HG03066 (cell line): ENCODE measurements at regions not wholly inside any gene's neighbourhood (a gene's known extent, or its start where the extent isn't known, plus 50 kb on each side); places are given as distances from the start of the nearest gene placed in this dataset.

Source experiments
- ATAC-seq: cut with Tn5 transposase; IDR thresholded peaks from one replicate; pipeline ENCODE4 v1.9.1; 2021; ENCODE audit warnings: low read depth; ENCODE audit not compliant: unreplicated experiment

- no peak for ATAC-seq
Observed at GRCh38 chr3:28645149-28645548, 296.5 kb upstream of the AZI2 start.

- no peak for ATAC-seq
Observed at GRCh38 chr3:28646435-28646834, 297.8 kb upstream of the AZI2 start.

GRCh38 chr3:28649266-28649665 lies 300.6 kb upstream of the AZI2 start:
- no peak for ATAC-seq

- ATAC-seq = no peak
Observed at GRCh38 chr3:28651159-28651558, 302.5 kb upstream of the AZI2 start.

- ATAC-seq = no peak
Observed at GRCh38 chr3:28664123-28664522, 315.5 kb upstream of the AZI2 start.

- ATAC-seq = peak; percentile 99
Observed at GRCh38 chr3:28667646-28668621, 319.3 kb upstream of the AZI2 start.

- no peak for ATAC-seq
Observed at GRCh38 chr3:28669870-28670269, 321.2 kb upstream of the AZI2 start.

- no peak for ATAC-seq
Observed at GRCh38 chr3:28672406-28672805, 323.8 kb upstream of the AZI2 start.

GRCh38 chr3:28673446-28673845 lies 324.8 kb upstream of the AZI2 start:
- ATAC-seq = no peak

GRCh38 chr3:28674212-28674611 lies 325.6 kb upstream of the AZI2 start:
- no peak for ATAC-seq

- ATAC-seq = no peak
Observed at GRCh38 chr3:28677581-28677980, 329.0 kb upstream of the AZI2 start.

GRCh38 chr3:28678086-28678485 lies 329.5 kb upstream of the AZI2 start:
- ATAC-seq = no peak

- ATAC-seq = no peak
Observed at GRCh38 chr3:28680050-28680449, 331.4 kb upstream of the AZI2 start.

- ATAC-seq = no peak
Observed at GRCh38 chr3:28682121-28682520, 333.5 kb upstream of the AZI2 start.

GRCh38 chr3:28690176-28690575 lies 341.6 kb upstream of the AZI2 start:
- ATAC-seq = no peak

- no peak for ATAC-seq
Observed at GRCh38 chr3:28698706-28699105, 350.1 kb upstream of the AZI2 start.

GRCh38 chr3:28699283-28699682 lies 350.7 kb upstream of the AZI2 start:
- ATAC-seq = no peak

GRCh38 chr3:28700728-28701127 lies 352.1 kb upstream of the AZI2 start:
- ATAC-seq = no peak

- no peak for ATAC-seq
Observed at GRCh38 chr3:28703843-28704242, 355.2 kb upstream of the AZI2 start.

- no peak for ATAC-seq
Observed at GRCh38 chr3:28711293-28711692, 362.7 kb upstream of the AZI2 start.

GRCh38 chr3:28716939-28717338 lies 368.3 kb upstream of the AZI2 start:
- no peak for ATAC-seq

- ATAC-seq = no peak
Observed at GRCh38 chr3:28718074-28718849, 369.6 kb upstream of the AZI2 start.
